BLaER1 treated with 17β-estradiol and CSF1 and Interleukin-3, amounts not matched to agents 10 nM and 100 nM (cell line): ENCODE measurements at regions not wholly inside any gene's neighbourhood (a gene's known extent, or its start where the extent isn't known, plus 50 kb on each side); places are given as distances from the start of the nearest gene placed in this dataset.
"Not testable (repeated sequence)": the region's sequence is repeated elsewhere in the genome, so short reads cannot be mapped to it uniquely, and the experiment has no call there.

Source experiments
- H3K27ac ChIP-seq, 11 experiments: shearing (Covaris generic); formaldehyde crosslinking; 2 replicates each; pipeline ENCODE4 v1.8.1; 2022
- H3K27me3 ChIP-seq, 11 experiments: shearing (Covaris generic); formaldehyde crosslinking; 2 replicates each; pipeline ENCODE4 v1.8.1; 2022
- H3K36me3 ChIP-seq, 11 experiments: shearing (Covaris generic); formaldehyde crosslinking; 2 replicates each; pipeline ENCODE4 v1.8.1; 2022
- H3K4me1 ChIP-seq, 10 experiments: shearing (Covaris generic); formaldehyde crosslinking; 2 replicates each; pipeline ENCODE4 v1.8.1; 2022
- H3K4me2 ChIP-seq, 11 experiments: shearing (Covaris generic); formaldehyde crosslinking; 2 replicates each; pipeline ENCODE4 v1.8.1; 2022
- H3K4me3 ChIP-seq, 10 experiments: shearing (Covaris generic); formaldehyde crosslinking; 2 replicates each; pipeline ENCODE4 v1.8.1; 2022
- H3K9ac ChIP-seq, 11 experiments: shearing (Covaris generic); formaldehyde crosslinking; 2 replicates each; pipeline ENCODE4 v1.8.1; 2022
- H3K9me3 ChIP-seq, 11 experiments: shearing (Covaris generic); formaldehyde crosslinking; replicated peaks in 1 of 11; 2 replicates each; pipeline ENCODE4 v1.8.1; 2022
- H4K20me1 ChIP-seq, 11 experiments: shearing (Covaris generic); formaldehyde crosslinking; 2 replicates each; pipeline ENCODE4 v1.8.1; 2022
- Cebpa-rat ChIP-seq, 11 experiments: shearing (Covaris generic); IDR thresholded peaks; 2 replicates each; pipeline ENCODE4 v1.8.1; 2022

DNA sequence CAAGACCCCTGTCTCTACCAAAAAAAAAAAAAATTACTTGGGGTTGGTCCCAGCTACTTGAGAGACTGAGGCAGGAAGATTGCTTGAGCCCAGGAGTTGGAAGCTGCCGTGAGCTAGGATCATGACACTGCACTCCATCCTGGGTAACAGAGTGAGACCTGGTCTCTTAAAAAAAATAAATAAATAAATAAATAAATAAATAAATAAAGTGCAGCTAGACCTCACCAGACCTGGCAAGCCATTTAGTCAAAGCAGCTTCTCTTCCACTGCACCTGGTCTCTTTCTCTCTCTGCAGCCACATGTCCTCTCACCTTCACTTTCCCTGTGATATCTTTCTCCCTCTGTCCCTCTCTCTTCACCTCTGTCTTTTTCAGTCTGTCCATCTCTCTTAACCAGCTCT is 75.2 kb upstream of the CHCHD3 start:
- H3K27me3 ChIP-seq, result no peaks in the 10 kb centered on the region
- no peaks in the 10 kb centered on the region for H3K36me3 ChIP-seq
- no peak overlapping the region for H3K9ac ChIP-seq
- H3K4me2 ChIP-seq, result no peak overlapping the region
- H4K20me1 ChIP-seq, result no peaks in the 10 kb centered on the region
- no peak overlapping the region for H3K4me3 ChIP-seq
- no peaks in the 10 kb centered on the region for H3K4me1 ChIP-seq
- 0 out of 22 replicates have a peak, but pooled peaks cover 0 to 6% (median 0%) of the 10 kb centered on the region in 11 experiments for H3K9me3 ChIP-seq
- no peak overlapping the region for H3K27ac ChIP-seq
- TF ChIP-seq Cebpa-rat (IDR thresholded peaks at IDR 0.05), result no peak

- H3K27me3 ChIP-seq, result no peaks in the 10 kb centered on the region
- H3K9me3 ChIP-seq, result no peaks in the 10 kb centered on the region
- no peaks in the 10 kb centered on the region for H4K20me1 ChIP-seq
- no peaks in the 10 kb centered on the region for H3K36me3 ChIP-seq
- no peak overlapping the region for H3K9ac ChIP-seq
- TF ChIP-seq Cebpa-rat (IDR thresholded peaks at IDR 0.05), result no peak
- no peak overlapping the region for H3K4me2 ChIP-seq
- no peak overlapping the region for H3K4me3 ChIP-seq
- H3K4me1 ChIP-seq, result no peaks in the 10 kb centered on the region
- H3K27ac ChIP-seq, result no peak overlapping the region
These were observed 82.6 kb upstream of the CHCHD3 start for GRCh38 chr7:133164498-133164897.

- Histone ChIP-seq H3K27me3 (no peaks in the 10 kb centered on the region), H3K27ac (no peak overlapping the region), H3K9me3 (no peaks in the 10 kb centered on the region), H4K20me1 (no peaks in the 10 kb centered on the region), H3K36me3 (no peaks in the 10 kb centered on the region), H3K4me1 (no peaks in the 10 kb centered on the region), H3K4me2 (no peak overlapping the region), H3K4me3 (no peak overlapping the region), H3K9ac (no peak overlapping the region)
- no peak for TF ChIP-seq Cebpa-rat (IDR thresholded peaks at IDR 0.05)
These were observed 83.1 kb upstream of the CHCHD3 start for GRCh38 chr7:133165001-133165400.

DNA sequence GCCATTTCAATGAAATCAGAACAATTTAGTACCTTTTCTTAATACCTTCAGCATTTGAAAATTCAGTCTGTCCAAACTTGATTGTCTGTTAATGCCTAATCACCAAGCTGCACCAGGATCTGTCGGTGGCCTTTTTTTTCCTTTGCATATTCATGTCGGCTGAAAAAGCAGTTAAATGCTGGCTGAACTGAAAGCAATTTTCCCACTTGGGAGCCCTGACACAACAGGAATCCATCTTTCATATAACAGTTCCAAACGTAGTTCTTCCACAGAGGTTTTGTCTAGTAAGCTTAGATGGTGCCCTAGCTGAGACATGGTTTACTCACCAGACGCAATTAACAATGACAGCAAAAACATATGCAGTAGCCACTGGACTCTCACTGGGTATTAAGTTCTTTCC is 83.6 kb upstream of the CHCHD3 start:
- no peak overlapping the region for H3K27ac ChIP-seq
- no peak for TF ChIP-seq Cebpa-rat (IDR thresholded peaks at IDR 0.05)
- no peak overlapping the region for H3K9ac ChIP-seq

DNA sequence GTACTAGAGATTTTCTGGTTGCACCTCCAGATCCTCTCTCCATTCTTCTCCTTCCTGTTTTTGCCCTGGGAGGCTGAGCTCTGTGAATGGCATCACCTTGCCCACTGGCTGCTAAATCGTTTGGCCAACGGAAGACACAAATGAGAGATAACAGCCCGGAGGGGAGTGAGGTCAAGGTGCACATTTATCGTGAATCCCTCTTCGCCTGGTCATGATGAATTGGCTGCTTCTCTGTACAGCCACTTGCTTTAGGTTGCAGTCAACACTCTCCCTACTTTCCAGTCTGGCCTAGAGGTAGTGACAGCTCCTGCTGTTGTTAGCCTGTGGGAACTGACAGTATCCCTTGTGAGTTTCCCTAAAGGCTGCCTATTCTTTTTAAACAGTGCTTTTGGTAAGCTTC is 85.4 kb upstream of the CHCHD3 start:
- Histone ChIP-seq H3K9me3 (no peaks in the 10 kb centered on the region), H3K4me2 (no peak overlapping the region)
- no peak for TF ChIP-seq Cebpa-rat (IDR thresholded peaks at IDR 0.05)

More for the DNA sequence above, 83.6 kb upstream of the CHCHD3 start:
- Histone ChIP-seq H3K27me3 (no peaks in the 10 kb centered on the region), H3K36me3 (no peaks in the 10 kb centered on the region), H3K4me3 (no peak overlapping the region), H3K4me1 (no peaks in the 10 kb centered on the region), H3K4me2 (no peak overlapping the region), H3K9me3 (no peaks in the 10 kb centered on the region), H4K20me1 (no peaks in the 10 kb centered on the region)

DNA sequence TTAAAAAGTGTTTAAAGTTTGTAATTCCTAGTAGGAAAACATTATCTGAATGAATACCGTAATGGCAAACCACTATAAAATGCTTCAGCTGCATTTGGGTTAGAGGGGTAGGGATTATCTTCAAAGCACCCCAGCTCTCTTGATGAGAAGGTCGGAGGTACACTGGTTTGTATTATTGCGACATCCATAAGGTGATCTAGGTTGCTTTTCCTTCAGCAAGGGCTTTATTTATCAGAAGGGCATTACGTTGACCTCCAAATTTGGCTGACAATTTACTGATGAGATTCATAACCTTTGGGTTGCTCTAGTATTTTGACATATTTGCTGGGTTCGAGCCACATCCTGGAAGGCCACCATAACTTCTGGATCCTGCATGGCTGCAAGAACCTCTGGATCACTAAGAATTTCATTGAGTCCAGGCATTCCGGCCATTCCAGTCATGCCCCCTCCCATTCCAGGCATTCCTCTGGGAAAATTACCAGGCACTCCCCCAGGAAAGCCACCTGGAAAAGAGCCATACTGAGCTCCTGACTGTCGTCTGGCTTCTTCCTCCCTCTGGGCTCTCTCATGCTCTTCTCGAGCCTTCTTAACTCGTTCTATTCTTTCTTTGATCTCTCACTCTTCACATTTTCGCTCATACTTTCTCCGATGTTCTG is 83.6 kb upstream of the EXOC4 start:
- H3K27me3 ChIP-seq, H3K9ac ChIP-seq, H3K27ac ChIP-seq, H4K20me1 ChIP-seq, H3K4me3 ChIP-seq, H3K4me2 ChIP-seq, H3K4me1 ChIP-seq, H3K9me3 ChIP-seq, H3K36me3 ChIP-seq: not testable (repeated sequence)
- peak in 4 of 11 experiments; percentile 38 to 73 (median 50); a peak in 5 of 22 replicates for TF ChIP-seq Cebpa-rat (IDR thresholded peaks at IDR 0.05)

More for the DNA sequence above, 85.4 kb upstream of the CHCHD3 start:
- no peaks in the 10 kb centered on the region for H4K20me1 ChIP-seq
- H3K4me3 ChIP-seq, result no peak overlapping the region
- H3K9ac ChIP-seq, result no peak overlapping the region
- H3K4me1 ChIP-seq, result no peaks in the 10 kb centered on the region
- H3K36me3 ChIP-seq, result no peaks in the 10 kb centered on the region
- H3K27me3 ChIP-seq, result no peaks in the 10 kb centered on the region
- no peak overlapping the region for H3K27ac ChIP-seq

- not testable (repeated sequence) for H3K4me1 ChIP-seq, H3K27ac ChIP-seq, H4K20me1 ChIP-seq, H3K9ac ChIP-seq, H3K27me3 ChIP-seq, H3K4me3 ChIP-seq, H3K36me3 ChIP-seq, H3K4me2 ChIP-seq
- peaks cover 0 to 15% (median 0%) of the 10 kb centered on the region in 11 experiments; a peak in 3 of 22 replicates for H3K9me3 ChIP-seq
These were observed 75.4 kb upstream of the EXOC4 start for GRCh38 chr7:133177476-133177875.

GRCh38 chr7:133180717-133181116 is 72.2 kb upstream of the EXOC4 start:
- H3K27ac ChIP-seq, result no peak overlapping the region
- H3K4me2 ChIP-seq, result no peak overlapping the region
- TF ChIP-seq Cebpa-rat (IDR thresholded peaks at IDR 0.05), result no peak
- no peak overlapping the region for H3K9ac ChIP-seq
- H3K36me3 ChIP-seq, result no peaks in the 10 kb centered on the region
- no peaks in the 10 kb centered on the region for H3K27me3 ChIP-seq
- no peak overlapping the region for H3K4me3 ChIP-seq
- no peaks in the 10 kb centered on the region for H4K20me1 ChIP-seq
- peaks cover 0 to 15% (median 0%) of the 10 kb centered on the region in 11 experiments; a peak in 3 of 22 replicates for H3K9me3 ChIP-seq
- H3K4me1 ChIP-seq, result no peaks in the 10 kb centered on the region

GRCh38 chr7:133183042-133183794 is 69.7 kb upstream of the EXOC4 start:
- Histone ChIP-seq H3K36me3 (no peaks in the 10 kb centered on the region), H3K4me1 (no peaks in the 10 kb centered on the region), H3K9me3 (no peaks in the 10 kb centered on the region), H3K27me3 (no peaks in the 10 kb centered on the region), H3K4me3 (no peak overlapping the region), H3K9ac (no peak overlapping the region), H3K4me2 (no peak overlapping the region), H3K27ac (no peak overlapping the region), H4K20me1 (no peaks in the 10 kb centered on the region)
- no peak for TF ChIP-seq Cebpa-rat (IDR thresholded peaks at IDR 0.05)

GRCh38 chr7:133183969-133184368 is 68.9 kb upstream of the EXOC4 start:
- no peak for TF ChIP-seq Cebpa-rat (IDR thresholded peaks at IDR 0.05)
- H3K4me2 ChIP-seq, result no peak overlapping the region

More at GRCh38 chr7:133183969-133184368, 68.9 kb upstream of the EXOC4 start:
- no peaks in the 10 kb centered on the region for H3K4me1 ChIP-seq
- H4K20me1 ChIP-seq, result no peaks in the 10 kb centered on the region
- H3K27ac ChIP-seq, result no peak overlapping the region
- H3K27me3 ChIP-seq, result no peaks in the 10 kb centered on the region
- no peaks in the 10 kb centered on the region for H3K36me3 ChIP-seq
- H3K4me3 ChIP-seq, result no peak overlapping the region
- H3K9me3 ChIP-seq, result no peaks in the 10 kb centered on the region
- H3K9ac ChIP-seq, result no peak overlapping the region
